SU-DHL-6 (cell line): ENCODE measurements at regions not wholly inside any gene's neighbourhood (a gene's known extent, or its start where the extent isn't known, plus 50 kb on each side); places are given as distances from the start of the nearest gene placed in this dataset.

Experiments
- CTCF ChIP-seq: fragments of 200-600 bp; sonication (generic); IDR thresholded peaks from one replicate; pipeline ENCODE4 v1.5.1; 2017; ENCODE audit warnings: antibody characterized with exemption, mild to moderate bottlenecking, low read length, moderate library complexity; ENCODE audit not compliant: insufficient read depth, poor library complexity, severe bottlenecking
- EZH2phosphoT487 ChIP-seq: fragments of 200-600 bp; sonication (generic), shearing (Covaris generic); conservative IDR thresholded peaks from 2 replicates; pipeline ENCODE4 v1.6.1; 2018; ENCODE audit warnings: mild to moderate bottlenecking, antibody characterized with exemption, low read length, moderate library complexity, mixed read lengths

- TF ChIP-seq CTCF (no peak), EZH2phosphoT487 (no peak)
Measured at GRCh38 chr16:65790768-65791167, 575.7 kb upstream of the CDH5 start.
